8988T (cell line): ENCODE measurements at regions not wholly inside any gene's neighbourhood (a gene's known extent, or its start where the extent isn't known, plus 50 kb on each side); places are given as distances from the start of the nearest gene placed in this dataset.
"Not testable (repeated sequence)": the region's sequence is repeated elsewhere in the genome, so short reads cannot be mapped to it uniquely, and the experiment has no call there.

Experiments used
- DNase-seq: peaks from one replicate; pipeline ENCODE4 v3.0.0; 2011

DNA sequence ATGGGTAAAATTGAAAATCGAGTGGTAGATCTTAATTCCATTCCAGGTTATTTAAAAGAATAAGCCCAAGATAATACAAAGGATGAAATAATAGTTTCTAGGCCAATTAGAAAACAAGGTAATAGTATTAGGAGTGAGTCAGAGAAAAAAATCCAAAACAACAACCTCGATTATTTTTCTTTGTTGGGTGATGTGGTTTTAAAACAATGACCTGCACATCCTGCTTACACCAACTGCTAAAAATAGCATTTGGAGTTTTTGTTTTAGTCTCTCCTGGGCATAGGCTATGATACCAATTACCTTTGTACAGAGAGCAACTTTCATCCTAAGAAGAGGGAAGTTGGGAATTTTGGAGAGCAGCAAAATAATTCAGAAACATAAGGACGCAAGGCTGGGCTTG lies 101.7 kb upstream of the MYO10 start:
- no peak for DNase-seq

DNA sequence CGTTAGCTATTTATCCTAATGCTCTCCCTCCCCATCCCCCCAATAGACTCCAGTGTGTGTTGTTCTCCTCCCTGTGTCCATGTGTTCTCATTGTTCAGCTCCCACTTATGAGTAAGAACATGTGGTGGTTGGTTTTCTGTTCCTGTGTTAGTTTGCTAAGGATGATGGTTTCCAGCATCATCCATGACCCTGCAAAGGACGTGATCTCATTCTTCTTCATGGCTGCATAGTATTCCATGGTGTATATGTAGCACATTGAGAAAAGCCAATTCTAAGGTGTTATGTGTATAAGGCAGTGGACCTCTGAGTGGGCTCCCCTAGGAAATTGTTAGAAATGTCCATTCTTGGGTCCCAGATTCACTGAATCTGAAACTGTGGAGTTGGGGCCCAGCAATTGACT lies 103.1 kb upstream of the MYO10 start:
- DNase-seq: no peak

DNA sequence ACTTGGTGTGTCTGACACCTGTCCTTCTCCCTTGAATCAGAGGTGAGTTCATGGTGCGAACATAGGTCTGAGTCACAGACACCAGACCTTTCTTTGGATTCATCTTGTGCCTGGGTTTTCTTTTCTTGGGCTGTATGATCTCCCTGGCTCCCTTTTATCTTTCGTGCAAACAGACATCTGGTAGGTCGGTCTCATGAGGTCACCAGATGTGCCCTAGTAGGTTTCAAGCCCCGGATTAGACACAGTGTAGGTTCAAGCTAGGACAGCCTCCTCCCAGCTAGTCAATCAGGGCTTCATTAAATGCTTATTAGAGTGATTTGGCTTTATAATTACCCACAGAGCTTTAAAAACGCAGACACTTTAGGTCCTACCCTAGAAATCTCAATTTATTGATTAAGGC lies 106.0 kb upstream of the MYO10 start:
- DNase-seq: no peak

DNA sequence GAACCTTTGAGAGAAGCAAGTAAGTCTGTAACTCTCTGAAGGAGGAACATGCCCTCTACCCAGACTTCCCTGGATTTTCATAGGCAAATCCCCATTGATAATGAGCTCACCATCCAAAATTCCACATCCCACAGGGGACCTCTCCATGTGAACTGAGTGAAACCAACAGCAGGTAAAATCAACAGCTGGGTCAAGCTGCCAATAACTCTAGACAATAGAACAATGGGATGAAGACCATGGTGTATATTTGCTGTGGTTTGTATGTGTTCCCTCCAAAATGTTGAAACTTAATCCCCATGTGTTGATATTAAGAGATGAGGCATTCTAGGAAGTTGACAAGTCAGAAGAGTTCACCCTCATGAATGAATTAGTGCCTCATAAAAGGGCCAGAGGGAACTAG lies 110.2 kb upstream of the MYO10 start:
- no peak for DNase-seq

DNA sequence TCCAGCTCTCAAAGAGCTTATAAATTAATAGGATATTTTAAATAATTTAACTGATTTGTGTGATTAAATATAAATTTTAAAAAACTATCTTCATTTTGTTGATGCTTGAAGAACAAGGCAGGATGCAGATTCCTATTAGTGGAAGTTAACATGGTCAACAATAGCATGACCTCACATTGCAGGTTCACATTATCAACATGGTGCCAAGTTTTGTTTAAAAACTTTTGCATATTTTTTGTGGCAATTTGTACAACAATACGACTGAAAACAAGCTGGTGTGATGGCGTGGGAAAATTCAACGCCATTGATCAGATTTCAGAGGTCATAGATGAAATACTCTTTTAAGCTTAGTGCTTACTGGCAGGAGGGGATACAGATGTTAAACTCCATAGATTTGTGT lies 114.1 kb upstream of the MYO10 start:
- DNase-seq: no peak

DNA sequence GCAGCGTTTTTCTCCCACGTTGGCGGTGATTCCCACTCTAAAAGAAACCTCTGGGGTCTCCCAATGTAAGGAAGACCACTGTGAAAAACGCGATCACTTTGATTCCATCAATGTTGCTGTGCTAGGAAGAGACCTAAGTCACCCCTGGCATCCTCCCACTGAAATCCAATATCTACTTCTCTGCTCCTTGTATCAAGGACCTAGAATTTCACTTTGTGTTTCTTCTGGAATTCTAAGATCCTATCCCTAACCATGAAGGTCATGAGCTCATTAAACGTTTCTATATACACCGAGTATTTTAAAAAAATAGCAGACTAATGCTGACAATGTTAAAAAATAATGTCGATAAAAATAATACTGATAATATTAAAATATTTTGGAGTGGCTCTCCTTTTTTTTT lies 118.8 kb upstream of the MYO10 start:
- DNase-seq: no peak

DNA sequence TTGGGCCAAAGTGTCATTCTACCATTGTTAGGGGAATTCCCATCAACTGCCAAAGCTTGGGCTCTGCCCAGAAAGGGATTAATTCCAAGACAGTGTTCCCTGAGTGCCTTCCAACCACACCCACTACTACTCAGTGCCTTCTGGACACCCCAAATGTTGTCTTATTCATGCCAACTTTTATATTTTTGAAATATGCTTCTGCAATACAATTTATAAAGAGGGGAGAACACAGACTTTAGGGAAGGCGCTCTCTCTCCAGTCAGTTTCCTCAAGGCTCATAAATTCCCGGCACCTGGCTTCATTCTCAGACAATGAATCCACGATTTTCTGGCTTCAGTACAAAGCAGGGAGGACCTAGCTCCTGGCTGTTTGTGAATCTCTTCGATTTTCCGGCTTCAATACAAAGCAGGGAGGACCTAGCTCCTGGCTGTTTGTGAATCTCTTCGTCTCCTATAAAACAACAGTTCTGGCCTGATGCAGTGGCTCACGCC lies 120.1 kb upstream of the MYO10 start:
- DNase-seq: no peak

DNA sequence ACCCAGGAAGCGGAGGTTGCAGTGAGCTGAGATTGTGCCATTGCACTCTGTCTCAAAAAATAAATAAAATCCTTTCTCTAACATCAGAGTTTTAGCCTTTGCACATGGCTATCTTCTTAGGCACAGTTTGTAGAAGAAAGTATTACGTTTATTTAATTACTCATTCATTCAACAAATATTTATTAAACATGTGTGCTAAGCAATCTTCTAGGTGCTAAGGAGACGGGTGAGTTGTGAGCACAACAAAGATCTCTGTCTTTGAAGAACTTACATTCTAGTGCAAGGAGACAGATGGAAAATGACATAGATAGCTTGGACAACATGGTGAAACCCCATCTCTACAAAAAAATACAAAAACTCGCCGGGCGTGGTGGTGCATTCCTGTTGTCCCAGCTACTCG lies 122.3 kb upstream of the MYO10 start:
- DNase-seq: no peak

DNA sequence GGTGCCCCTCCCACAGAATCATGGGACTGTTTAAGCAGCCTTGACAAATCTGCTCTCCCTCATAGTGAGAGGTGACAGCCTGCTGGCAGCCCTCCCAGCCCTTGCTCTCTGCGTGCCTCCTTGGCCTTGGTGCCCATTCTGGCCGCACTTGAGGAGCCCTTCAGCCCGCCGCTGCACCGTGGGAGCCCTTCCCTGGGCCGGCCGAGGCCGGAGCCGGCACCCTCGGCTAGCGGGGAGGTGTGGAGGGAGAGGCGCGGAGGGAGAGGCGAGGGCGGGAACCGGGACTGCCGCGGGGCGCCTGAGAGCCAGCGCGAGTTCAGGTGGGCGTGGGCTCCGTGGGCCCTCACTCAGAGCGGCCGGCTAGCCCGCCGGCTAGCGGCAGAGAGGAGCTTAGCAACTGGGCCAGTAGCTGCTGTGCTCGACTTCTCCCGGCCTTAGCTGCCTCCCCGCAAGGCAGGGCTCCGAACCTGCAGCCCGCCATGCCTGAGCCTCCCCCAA lies 125.9 kb upstream of the MYO10 start:
- no peak for DNase-seq

DNA sequence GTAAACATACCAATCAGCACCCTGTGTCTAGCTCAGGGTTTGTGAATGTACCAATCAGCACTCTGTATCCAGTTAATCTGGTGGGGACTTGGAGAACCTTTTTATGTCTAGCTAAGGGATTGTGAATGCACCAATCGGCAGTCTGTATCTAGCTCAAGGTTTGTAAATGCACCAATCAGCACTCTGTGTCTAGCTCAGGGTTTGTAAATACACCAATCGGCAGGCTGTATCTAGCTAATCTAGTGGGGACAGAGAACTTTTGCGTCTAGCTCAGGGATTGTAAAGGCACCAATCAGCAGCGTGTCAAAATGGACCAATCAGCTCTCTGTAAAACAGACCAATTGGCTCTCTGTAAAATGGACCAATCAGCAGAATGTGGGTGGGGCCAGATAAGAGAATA lies 126.7 kb upstream of the MYO10 start:
- not testable (repeated sequence) for DNase-seq

DNA sequence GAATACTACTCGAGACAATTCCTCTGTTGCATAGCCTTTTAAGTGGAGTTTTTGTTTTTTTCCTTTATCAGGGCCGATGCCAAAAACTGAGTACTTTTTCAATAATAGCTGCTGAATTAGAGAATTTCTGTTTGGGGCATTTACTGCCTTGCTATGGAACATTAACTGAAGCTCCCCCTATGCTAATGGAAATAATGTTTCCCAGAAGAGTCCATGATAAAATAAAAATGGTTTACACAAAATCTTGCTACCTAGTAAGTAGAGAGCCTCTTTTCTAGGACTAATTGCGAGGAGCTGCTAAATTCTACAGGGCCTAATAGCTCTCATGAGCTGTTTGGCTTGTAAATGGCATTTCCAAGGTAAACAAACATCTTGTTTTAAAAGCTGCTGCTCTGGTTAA lies 128.2 kb upstream of the MYO10 start:
- DNase-seq: no peak

DNA sequence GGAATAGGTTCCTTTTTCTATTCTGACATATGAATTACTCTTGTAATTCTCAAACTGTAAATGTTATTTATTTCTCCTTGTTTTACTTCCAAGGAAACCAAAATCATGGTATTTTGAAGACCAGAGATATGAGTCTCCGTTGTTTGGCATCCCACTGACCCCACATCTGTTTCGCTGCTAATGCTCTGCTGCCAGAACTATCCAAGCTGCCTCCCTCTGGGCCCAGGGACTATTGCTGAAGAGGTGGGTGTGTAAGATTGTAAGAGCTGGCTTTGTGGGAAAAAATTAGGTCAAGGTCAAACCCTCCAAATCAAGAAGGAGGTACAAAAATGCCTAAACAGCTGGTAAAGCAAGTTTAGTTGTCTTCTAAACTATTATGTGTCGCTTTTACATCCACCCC lies 129.4 kb upstream of the MYO10 start:
- no peak for DNase-seq

DNA sequence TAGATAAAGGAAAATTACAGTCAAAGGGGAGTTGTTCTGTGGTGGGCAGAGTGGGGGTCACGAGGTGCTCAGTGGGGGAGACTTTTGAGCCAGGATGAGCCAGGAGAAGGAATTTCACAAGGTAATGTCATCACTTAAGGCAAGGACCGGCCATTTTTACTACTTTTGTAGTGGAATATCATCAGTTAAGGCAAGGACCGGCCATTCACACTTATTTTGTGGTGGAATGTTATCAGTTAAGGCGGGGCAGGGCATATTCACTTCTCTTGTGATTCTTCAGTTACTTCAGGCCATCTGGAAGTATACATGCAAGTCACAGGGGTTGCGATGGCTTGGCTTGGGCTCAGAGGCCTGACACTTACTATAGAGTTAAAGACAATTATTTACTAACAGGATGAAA lies 129.9 kb upstream of the MYO10 start:
- not testable (repeated sequence) for DNase-seq

DNA sequence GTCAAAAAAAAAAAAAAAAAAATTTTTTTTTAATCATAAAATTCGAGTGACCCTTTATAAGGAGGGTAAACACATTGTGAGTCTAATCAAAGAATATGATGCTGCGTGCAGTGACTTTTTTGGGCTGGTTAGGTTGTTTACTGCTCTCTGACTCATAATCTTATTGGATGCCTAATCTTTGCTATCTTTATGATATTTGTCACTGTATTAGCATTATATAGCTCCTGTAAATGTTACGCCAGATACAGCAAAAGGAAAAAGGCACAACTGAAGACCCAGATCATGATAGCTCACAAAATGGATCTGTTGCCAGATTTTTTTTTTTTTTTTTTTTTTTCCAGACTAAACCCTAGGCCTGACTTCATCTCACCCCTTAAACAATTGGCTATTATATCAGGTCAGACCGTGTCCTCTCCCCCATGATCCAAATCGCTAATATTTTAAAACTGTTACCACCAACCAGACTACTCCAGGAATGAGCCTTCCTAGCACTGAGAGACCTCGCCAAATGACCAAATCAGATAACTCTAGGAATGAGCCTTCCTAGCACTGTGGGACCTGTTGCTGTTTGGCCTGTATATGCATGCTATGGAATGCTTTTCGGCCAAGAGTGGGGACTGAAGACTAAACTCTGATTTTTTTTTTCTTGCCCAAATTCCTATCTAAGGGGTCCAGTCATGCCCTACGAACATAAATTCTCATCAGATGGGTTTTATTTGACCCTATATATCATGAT lies 131.7 kb upstream of the MYO10 start:
- no peak for DNase-seq

DNA sequence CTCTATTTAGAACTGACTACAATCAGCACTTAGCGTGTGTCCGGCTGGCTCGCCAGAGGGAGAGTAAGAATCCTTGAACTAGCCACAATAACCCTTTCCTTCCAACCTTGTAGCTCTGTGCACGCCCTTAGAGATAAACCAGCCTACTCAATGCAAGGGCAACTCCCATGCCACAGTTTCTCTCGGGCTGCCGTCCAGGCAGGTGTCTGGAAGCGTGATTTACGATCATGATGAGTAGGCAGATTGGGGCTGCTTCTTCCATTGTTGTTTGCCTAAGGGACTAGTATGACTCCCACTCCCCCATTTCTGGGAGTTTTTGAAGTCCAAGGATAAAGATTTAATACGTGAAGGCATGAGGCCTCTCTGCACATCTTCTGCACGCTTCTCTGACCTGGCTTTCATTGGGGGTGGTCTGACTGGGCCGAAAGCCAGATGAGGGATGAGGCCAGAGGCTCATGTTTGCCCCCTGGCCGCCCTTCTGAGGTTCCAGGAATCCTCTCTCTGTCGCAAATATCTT lies 134.0 kb upstream of the MYO10 start:
- no peak for DNase-seq

DNA sequence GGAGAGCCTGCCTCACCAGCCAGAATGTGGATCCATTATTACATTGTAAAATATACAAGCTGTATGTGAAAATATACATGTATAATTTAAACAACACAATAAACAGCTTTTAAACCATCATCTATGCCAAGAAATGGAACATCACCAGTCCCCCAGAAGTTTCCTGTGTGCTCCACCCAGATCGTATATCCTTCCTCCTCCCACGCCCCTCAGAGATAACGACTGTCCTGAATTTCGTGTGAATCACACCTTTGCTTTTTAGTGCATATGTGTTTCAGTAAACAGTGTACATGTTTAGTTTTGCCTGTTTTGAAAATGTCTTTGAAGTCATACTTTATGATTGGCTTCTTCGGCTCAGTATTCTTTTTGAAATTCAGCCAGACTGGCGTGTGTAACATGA lies 134.6 kb upstream of the MYO10 start:
- no peak for DNase-seq

DNA sequence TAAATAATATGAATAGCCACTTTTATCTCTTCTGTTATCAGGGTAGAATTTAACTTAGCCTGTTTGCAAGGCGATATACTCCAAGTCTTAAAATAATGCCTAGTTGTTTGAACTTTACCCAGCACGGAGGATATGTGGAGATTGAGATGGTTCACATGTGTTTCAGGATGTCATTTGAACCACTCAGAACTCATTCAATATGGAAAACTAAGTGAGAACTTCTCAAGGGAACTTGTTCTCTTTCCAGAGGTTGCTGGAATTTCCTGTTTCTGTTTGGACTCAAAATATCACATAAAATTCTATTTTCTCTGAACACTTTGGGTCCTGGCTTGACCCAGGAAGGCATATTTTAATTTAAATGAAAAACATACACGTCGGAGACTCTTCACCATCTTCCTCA lies 139.1 kb upstream of the MYO10 start:
- no peak for DNase-seq

DNA sequence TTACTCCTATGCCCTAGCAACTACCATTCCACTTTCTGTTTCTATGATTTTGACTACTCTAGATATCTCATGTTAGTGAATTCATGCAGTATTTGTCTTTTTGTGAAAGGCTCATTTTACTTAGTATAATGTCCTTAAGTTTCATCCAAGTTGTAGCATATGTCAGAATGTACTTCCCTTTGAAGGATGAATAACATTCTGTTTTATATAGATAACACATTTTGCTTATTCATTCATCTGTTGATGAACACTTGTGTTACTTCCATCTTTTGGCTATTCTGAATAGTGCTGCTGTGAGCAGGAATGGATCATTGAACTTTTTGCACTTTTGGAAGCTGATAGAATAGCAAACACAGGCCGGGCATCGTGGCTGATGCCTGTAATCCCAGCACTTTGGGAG lies 140.2 kb upstream of the MYO10 start:
- DNase-seq: no peak

DNA sequence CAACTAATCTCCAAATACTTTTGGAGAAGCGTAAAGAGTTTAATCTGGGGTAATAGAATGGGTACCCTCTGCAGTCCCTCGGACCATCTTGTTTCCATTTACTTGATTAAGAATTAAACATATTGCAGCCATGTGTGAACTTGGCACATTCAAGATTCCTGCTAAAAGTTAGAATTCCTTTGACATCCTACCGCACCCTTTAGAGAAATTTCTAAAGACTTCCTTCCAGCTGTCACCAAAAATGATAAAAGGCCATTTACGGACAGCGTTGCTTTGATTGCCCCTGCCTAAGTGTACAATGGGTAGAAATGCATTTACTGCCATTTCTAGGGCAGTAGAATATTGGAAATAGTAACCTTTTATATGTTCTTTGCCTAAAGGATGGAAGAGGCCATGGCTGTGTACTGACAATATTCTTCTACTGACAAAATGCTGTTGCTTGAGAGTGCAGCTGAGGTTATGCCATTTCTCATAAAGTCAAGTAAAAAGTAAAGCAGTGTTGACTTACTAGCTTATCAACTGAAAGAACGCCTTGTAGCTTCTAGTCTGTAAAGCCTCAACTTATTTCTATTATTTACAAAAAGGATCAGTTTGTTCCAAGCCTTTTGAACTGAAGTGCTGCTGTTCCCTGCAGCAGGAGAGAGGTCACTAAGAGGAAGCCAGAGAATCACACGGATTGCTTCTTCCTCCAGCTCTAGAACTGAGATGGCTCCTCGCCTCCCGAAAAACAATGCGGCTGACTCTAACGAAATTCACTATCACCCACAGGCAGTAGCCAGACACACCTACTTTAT lies 139.8 kb upstream of the BASP1 start:
- no peak for DNase-seq

DNA sequence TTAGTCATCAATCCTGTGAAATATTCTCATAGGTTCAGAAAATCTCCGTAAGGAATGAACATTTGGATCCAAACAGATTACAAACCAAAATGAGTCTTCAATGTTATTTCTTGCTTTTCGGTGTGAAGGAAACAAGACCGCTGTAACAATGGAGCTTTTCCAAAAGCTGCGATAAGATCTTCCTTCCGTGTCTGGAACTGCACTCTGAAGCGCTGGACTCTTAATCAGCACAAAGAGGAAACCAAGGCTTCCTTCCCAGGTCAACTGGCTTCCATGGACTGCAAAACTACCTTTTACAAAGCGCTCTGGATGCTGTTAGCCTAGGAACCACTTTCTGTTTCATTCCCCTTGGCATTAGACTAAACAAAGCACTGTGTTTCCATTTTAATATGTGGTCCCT lies 137.9 kb upstream of the BASP1 start:
- no peak for DNase-seq

DNA sequence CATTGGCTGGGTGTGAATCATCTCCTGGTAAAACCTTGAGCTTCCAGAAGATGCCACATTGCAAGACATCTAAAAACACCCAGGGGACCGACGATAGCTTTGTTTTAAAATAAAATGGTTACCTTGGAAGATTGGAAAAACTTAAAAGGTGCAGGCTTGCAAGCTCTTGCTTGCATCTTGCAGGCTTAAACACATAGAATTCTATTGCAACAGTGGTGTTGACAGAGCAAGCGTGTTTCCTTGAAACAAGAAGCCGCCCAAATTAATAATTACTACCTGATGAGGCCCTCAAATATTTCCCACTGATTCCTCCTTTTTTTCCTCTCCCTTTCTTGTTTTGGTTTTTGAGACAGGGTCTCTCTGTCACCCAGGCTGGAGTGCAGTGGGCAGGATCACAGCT lies 137.1 kb upstream of the BASP1 start:
- no peak for DNase-seq

DNA sequence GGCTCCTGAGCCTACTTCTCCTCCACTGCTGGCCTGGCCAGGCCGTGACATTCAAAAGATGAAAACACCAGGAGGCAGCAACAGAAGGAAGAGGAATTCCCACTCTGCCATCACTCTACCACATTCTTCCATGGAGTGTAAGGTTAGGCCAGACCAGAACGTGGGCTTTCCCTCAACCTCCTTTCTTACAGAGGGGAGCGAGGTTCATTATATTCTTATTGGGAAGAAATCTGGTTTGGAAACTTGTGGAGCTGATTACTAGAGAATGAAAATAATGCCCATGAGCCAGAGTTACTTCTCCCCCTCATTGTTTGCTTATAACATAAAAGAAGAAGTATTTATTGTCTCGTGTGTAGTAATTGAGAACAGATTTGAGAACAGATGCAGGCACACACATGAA lies 136.3 kb upstream of the BASP1 start:
- DNase-seq: no peak

DNA sequence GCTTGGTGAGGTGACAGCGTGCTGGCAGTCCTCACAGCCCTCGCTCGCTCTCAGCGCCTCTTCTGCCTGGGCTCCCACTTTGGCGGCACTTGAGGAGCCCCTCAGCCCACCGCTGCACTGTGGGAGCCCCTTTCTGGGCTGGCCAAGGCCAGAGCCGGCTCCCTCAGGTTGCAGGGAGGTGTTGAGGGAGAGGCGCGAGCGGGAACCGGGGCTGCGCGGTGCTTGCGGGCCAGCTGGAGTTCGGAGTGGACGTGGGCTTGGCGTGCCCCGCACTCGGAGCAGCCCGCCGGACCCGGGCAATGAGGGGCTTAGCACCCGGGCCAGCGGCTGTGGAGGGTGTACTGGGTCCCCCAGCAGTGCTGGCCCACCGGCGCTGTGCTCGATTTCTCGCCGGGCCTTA lies 134.2 kb upstream of the BASP1 start:
- DNase-seq: not testable (repeated sequence)

DNA sequence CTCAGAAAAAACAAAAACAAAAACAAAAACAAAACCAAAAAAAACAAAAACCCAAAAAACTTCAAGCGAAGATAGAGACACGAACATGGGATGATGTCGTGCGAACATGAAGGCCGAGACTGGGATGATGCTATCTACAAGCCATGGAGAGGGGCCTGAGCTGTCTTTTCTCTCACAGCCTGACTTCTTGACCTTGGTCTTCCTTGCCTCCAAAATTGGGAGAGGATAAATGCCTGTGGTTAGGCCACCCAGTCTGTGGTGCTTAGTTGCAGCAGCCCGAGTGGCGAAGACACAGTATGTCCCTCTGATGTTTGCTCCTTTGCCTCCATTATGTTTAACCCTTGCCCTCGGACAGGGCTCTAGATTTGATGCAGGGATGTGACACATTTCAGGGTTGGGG lies 130.4 kb upstream of the BASP1 start:
- no peak for DNase-seq
